Stimulated activated naive CD4-positive, alpha-beta T cell (primary cell): ENCODE measurements at regions not wholly inside any gene's neighbourhood (a gene's known extent, or its start where the extent isn't known, plus 50 kb on each side); places are given as distances from the start of the nearest gene placed in this dataset.
"Not testable (repeated sequence)": the region's sequence is repeated elsewhere in the genome, so short reads cannot be mapped to it uniquely, and the experiment has no call there.

Experiments used
- DNase-seq, 6 experiments: peaks; one replicate each; lab custom pipeline; 2025; lab: John Stamatoyannopoulos, UW

DNA sequence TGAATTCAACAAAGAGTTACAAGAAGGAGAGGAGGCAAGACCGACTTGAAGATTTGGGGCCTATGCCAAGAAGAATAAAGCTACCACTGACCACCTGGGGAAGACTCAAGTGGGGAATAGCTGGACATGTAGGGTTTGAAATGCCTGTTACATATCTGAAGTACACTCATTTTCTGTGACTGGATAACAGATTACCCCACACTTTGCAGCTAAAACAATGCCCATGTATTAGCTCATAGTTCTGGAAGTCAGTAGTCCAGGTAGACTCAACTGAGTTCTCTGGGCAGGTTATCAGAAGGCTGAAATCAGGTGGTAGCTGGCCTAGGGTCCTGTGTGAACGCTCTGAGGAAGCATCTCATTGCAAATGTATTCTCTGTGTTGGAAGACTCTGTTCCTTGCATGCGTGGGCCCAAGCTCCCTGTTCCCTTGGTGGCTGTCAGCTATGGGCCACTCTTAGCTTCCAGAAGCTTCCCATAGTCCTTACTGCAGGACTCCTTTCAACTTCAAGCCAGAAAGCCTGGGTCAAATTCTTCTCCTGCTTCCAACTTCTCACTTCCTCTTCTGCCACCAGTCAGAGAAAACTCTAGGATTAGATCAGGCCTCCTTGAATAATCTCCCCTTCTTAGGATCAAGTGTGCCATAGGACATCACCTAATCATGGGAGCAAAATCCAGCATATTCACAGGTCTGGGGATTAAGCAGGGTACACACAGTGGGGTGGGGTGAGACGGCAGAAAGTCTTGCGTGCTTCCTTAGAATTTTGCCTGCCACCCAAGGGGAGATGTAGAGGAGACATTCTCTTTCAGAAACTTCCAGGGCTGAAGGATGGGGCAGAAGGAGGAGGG lies 187.8 kb downstream of the SHQ1 start:
- DNase-seq = no peak

DNA sequence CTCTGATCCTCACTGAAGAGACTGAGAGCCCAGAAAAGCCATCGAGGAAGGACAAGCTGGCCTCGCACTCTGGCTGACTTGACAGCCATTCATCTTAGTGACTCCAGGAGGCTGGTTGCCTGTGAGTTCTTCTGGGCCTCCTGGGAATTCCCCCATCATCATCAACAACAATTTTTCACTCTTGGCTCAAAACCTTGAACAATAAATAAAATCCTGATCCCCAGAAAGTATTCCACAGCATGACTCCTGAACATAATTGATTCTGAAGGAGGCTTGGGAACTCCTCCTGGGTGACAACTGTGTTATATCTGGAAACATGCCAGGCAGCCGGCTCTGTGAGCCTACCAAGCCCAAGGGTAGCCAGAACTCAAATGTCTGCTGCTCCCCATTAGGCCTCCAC lies 188.6 kb downstream of the SHQ1 start:
- no peak for DNase-seq

DNA sequence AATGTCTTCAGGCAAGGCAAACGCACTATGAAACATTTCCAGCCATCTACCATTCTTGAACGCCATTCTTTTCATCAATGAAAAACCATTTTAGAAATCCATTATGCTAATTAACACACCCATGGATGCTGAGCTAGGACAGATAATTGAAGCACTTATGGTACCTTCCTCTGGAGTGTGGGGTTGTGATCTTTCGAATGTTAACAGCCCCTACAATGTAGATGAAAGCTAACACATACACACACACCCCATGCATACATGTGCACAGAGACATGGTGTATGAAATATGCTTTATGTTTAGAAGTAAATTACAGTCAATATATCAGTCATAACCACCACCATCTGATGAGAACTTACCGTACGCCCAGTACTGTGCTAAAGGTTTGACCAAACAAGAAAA lies 189.1 kb downstream of the SHQ1 start:
- no peak for DNase-seq

DNA sequence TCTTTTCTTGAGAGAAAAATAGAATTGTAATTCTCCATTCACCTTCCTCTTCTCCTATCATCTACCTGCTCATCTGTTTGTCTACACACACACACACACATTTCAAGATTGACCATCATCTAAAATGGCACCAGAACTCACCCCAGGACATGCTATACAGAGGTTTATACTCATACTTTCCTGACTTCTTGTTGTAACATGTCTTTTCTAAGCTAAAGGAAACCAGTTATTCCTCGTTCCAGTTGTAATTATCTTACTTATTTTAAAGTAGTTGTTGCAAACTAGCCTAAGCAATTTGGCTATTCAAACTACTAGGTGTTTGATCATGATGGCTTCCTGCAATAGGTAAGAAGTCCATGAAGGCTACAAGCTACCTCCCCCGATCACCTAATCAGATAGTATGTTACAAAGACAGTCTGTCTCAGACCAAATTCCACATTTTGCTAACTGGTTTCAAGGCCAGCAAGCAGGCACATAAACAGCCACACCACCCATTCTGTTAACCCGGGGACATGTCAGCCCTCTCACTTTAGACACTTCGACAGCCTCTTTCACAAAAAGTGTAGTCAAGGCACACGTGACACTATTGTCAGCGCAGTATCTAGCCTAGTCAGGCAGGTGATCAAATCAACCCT lies 189.7 kb downstream of the SHQ1 start:
- DNase-seq = no peak

DNA sequence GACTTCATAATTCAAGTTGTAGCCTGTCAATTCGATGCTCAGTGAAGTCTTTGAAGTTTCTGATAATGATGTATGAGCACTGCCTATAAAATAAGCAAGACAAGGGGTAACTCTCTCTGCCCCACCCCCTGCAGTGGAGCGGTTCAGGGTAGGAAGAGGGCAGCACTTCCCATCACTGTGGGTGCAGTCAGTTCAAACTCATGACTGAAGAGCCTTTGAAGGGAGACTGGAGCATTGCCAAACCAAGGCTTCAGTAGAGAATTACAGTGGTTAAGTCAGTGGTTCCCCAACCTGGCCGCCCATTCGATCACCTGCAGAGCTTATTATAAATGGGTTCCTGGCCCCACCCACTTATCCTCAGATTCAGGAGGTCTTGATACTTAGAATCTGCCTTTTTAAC lies 190.6 kb downstream of the SHQ1 start:
- peak; percentile 39 to 80 (median 64) for DNase-seq

DNA sequence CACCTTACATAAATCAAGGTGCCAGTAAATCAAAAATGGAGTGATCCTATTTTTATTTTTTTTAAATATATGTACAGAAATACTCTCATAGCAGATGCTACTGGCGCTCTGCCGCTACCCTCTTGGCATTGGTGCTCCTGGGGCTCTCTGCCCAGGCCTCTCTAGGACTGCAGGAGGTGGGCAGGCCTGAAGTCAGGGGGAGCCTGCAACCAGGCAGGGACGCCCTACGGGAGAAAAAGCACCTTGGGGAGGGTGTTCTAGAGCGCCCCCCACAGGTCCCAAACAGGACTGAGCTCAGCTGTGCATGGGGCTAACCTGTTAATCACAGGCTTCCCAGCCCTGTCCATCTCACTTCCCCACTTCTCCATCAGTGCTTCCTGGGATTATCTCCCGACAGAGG lies 192.5 kb downstream of the SHQ1 start:
- no peak for DNase-seq

DNA sequence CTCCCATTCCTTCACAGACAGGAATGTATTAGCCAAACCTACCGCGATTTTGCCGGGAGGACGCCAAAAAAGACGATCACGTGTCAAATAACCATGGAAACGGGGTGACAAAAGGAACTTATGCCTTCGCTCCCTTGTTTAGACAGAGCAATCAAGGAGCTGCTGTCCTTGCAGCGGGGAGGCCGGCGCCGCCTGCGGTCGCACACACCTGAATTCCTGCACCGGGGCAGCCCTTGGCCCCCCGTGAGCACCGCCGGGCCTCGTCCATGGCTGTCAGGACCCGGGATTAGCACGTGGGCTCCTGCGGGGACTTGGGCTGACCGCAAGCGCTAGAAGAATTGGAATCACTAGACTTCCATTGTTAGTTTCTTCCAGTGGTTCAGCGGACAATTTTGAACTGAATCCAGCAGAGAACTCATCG lies 193.1 kb downstream of the SHQ1 start:
- DNase-seq = peak in 1 of 6 experiments; percentile 1

DNA sequence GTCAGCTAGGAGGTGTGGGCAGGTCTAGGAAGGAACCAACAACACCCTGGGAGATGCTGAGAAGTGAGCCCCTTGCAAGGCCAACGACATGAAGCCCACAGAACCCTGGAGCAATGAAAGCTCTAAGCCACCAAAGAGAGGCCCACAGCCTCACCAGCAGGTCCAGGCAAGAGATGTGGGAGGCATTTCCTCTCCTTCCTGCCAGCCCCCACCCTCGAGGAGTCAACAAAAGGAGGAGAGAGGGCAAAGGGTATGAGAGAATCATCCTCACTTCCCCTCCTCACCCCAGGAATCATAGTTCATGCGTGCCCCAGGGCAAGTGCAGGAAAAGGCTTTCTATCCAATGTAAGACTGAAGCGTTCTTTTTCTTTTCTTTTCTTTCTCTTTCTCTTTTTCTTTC lies 195.8 kb downstream of the SHQ1 start:
- no peak for DNase-seq

DNA sequence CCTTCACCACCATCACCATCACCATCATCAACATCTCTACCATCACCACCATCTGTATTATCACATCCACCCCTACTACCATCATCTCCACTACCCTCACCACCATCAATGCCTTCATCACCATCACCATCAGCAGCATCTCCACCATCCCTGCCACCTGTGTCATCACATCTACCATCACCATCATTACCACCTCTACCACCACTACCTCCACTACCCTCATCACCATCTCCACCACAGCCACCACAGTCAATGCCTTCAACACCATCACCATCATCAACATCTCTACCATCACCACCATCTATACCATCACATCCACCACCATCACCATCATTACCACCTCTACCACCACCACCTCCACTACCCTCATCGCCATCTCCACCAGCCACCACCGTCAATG lies 196.7 kb downstream of the SHQ1 start:
- no peak for DNase-seq

DNA sequence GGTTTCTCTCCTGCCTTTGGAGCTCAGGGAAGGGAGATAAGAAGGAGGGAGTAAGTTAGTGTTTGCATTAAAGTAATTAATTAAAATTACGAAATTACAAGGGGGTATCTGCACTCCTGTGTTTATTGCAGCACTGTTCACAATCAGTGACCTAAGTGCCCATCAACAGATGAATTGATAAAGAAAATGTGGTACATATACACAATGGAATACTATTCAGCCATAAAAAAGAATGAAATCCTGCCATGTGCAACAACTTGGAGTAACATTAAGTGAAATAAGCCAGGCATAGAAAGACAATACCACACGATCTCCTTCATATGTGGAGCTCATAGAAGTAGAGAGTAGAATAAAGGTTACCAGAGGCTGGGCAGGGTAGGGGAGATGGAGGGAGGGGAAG lies 202.0 kb downstream of the SHQ1 start:
- no peak for DNase-seq

DNA sequence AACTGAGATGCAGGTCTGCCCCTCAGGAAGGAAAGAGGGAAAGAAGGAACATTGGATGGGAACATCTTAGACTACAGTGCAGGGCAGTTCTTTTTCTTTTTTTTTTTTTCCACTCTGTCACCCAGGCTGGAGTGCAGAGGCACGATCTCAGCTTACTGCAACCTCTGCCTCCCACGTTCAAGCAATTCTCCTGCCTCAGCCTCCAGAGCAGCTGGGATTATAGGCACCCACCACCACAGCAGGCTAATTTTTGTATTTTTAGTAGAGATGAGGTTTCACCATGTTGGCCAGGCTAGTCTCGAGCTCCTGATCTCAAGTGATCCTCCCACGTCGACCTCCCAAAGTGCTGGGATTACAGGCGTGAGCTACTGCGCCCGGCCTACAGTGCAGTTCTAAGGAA lies 204.6 kb downstream of the SHQ1 start:
- DNase-seq = not testable (repeated sequence)

DNA sequence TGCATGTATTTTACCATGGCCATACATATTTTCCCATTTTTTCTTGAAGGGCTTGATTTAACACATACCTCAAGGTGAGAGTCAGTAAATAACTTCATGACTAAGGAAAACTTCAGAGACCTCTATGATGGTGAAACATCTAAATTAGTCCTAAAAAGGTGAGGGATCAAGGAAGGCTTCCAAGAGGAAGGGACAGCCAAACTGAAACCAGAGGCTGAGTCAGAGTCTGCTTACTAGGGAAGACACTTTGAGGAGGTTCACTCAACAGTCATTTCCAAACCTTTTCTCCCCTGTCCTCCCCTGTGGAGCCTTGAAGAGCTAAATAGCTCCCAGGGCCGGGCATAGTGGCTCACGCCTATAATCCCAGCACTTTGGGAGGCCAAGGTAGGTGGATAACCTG lies 206.6 kb downstream of the SHQ1 start:
- no peak for DNase-seq

DNA sequence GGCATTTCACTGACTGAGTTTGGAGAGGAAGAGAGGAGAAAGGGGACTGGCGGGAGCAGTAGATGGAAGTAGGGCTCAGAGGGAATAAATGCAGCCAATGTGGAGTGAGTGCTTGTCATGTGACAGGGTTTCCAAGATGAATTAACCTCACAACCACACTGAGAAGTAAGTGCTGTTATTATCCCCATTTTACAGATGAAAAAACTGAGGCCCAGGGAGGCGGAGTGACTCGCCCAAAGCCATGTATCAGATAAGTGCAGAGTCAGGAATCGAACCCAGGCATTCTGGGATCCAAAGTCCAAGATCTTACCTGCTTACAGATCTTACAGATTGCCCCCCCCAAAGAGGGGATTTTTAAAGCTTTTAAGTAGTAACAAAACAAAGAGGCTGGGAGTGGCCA lies 207.2 kb downstream of the SHQ1 start:
- DNase-seq = no peak

DNA sequence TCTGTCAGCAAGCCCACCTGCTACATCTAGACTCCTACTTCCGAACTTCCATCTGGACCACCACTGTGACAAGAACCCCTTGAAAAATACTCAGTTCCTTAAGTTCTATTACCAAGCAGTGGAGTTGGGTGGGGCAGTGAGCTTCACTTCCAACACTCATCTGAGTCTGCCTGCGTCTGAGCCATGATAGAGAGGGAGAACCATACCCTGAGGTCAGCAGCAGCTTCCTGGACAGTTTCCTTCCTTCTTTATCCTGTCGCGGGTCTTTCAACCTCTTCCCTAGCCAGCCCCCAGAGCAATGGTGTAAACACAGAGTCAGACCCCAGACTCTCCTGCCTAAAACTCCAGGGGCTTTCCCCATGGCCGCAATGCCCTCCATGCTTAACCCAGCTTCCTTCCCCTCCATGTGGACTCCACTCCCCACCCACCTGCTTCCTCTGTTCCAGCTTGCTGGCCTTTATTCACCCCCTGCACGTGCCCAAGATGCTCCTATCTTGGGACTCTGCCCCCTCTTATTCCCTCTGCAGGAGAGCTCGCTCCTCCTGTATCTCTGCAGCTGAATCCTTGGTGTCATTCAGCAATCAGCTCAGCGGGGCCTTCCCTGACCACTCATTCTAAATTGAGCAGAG lies 211.2 kb downstream of the SHQ1 start:
- no peak for DNase-seq

DNA sequence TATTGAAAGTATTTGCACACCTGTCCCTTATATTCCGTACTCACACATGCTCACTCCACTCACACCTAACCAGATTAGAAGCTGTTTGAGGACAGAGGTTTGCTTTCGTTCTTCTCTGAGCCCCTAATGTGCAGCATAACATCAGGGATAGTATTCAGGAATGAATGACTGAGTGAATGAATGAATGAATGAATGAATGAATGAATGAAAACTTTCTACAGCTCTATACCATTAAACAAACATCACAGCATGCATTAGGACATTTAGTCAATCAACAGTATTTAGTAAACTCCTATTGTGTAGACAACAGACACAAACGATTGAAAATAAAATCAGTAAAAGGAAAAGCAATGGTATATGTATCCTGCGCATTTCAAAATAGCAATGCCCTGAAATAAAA lies 212.7 kb downstream of the SHQ1 start:
- DNase-seq = no peak

DNA sequence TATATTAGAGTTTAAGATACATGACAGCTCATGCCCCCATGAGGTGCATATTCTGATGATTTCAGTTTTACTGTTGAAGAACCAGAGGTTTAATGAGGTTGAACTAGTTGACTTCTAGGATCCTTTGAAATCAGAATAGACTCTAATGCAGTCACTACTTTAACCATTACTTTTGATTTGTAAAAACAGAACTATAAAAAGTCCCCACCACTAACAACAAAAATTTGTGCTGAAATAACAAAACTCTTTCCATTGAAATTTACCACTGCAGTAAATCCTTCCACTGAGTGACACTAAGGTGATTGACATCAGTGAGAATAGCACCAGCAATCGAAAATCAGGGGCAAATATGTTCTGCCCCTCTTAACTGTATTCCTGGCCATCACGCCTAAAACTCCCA lies 214.1 kb downstream of the SHQ1 start:
- no peak for DNase-seq

DNA sequence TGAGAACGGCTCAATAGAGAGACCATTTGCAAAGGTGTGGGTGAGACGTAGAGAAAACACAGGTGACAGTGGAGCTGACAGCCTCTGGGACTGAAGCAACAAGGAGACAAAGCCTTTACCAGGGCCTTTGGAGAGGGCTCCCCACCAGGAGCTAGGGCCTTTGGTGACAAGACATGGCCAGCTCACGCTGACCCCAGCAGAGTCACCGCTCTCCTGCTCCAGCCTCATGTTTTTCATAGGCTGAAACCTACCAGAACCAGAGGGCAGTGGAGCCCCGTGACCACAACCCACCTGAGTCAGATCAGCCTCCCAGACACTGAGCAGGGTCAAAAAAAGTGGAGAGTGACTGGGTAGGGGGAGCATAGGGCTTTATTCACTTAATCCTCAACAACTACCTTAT lies 214.7 kb downstream of the SHQ1 start:
- no peak for DNase-seq

DNA sequence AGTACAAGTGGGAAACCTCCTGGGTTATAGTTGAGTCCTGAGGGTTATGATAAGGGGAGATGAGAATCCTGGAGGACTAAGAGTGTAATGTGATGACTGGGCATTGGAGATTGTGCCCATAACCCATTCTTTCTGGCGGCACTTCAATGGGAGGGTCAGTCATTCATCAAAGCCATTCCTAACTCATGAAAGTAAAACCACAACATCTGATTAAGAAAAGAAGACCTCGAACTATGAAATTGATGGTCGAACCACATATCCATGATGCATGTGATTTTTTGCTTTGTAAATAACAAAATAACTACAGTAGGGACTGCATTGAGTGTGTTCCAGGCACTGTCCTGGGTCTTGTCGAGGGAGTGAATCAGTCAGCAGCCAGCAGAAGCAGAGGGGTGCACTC lies 215.1 kb downstream of the SHQ1 start:
- no peak for DNase-seq

DNA sequence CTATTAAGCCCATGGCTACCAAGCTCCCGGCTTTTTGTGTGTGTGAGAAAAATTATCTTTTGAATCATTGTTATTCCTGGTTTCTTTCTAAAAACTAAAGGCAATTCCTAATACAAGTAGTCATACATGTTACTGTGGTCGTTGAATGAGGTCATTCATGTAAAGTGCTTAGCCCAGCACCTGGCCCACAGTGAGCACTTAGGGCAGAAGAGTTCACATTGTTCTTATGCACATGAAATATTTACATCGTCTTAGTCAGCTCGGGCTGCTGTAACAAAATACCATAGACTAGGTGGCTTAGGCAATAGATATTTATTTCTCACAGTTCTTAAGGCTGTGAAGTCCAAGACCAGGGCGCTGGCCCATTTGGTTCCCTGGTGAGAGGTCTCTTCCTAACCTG lies 216.1 kb downstream of the SHQ1 start:
- DNase-seq = no peak

DNA sequence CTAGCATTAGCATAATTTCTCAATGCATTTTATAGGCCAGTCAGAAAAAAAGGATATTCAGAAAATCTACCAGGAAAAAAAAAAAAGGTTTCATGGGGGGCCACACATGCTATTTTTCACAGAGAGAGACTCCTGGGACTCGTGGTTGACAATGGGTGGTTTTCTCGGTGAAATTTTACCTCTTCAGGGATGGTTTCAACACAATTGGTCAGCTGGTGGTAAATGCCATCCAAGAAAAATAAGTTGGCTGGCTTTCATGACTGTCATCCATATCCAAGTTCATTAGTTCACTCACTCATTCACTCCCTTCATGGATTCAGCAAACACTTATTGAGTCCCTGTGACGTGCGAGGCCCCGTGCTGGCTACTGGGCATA lies 217.3 kb downstream of the SHQ1 start:
- no peak for DNase-seq

DNA sequence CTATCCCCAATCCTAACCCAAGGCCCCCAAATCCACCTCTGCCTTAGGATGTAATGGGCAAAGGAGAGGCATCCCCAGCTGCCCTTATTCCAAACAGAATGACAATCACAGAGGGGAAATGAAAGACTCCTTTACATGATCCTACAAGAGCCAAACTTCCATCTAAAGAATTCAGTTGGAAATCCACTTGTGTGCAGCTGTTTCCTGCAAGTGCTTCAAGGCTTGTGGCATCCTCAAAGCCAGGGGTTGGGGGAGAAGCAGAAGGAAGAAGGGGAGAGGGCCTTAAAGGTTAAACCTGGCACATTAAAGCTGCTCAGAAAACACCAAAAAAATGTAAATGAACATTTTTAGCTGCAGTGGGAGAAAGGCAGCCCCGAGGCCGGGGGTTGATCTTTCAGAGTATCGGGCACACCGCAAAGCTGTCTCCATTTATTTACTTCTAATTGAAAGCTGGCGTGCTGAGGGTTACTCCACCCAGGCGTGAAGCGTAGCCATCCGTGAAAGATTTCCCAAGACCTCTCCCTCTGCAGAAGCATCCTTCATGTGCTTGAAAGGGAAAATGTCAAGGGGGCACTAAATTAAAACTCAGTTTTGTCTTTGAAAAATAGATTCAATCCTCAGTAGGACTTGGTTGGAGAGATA lies 217.8 kb downstream of the SHQ1 start:
- no peak for DNase-seq

DNA sequence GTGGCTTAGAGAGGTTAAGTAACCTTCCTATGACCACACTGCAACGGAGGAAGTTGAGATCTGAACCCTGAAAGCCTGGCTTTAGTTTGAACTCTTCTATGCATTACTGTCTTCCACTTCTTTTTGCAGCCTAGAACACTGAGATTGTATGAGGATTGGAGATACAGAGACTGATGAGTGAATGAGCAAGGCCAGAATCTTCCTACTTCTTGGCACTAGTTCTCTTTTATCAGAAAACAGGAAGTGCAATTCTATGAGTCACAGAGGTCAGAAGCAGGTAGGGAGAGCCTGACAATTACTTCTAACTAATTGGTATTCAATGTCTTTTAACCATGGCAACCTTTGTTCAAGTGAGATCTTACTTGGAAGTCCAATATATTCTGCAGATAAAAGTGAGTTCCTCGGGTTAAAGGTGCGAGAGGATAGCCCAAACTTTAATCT lies 219.0 kb downstream of the SHQ1 start:
- DNase-seq = no peak

DNA sequence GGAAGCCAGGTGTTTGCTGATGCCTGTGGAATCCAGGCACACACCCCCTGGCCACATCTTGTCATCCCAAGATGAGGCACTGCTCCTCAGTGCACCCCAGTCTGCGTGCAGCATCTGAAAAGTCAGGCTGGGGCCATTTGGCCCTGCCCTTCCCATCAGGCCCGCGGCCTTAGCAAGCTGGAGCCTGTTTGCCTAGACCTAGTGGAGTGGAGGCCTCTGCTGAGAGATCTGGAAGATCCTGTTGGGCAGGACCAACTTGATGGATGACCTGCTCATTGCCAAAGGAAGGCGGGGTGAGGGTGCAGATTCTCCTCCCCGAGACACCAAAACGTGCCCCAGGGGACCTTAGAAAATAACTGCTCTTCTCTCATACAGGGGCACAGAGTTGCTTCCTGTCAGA lies 220.2 kb downstream of the SHQ1 start:
- no peak for DNase-seq
